ENCODE measurements at regions not wholly inside any gene's neighbourhood (a gene's known extent, or its start where the extent isn't known, plus 50 kb on each side); places are given as distances from the start of the nearest gene placed in this dataset.

GRCh38 chr7:45511721-45512597 lies 62.2 kb upstream of the ADCY1 start:
- WGBS (ENCODE audit: insufficient coverage, insufficient replicate concordance, low lambda C conversion rate, missing lambda C conversion rate), result 38% methylated on average over 7 of the region's 7 CpGs
- Histone ChIP-seq H3K9ac (ENCODE audit: control insufficient read depth, insufficient read depth, low read length) (no peak overlapping the region), H3K36me3 (ENCODE audit: control insufficient read depth in 2 of 2, insufficient read depth in 2 of 2, low read length in 1 of 2) (no peaks in the 10 kb centered on the region), H4K20me1 (ENCODE audit: control insufficient read depth, insufficient read depth) (no peaks in the 10 kb centered on the region), H3K4me3 (no peak overlapping the region), H3K9me3 (replicated peaks; ENCODE audit: control insufficient read depth, insufficient read depth, low read length) (no peaks in the 10 kb centered on the region; the same call in 2 of the 3 replicates), H3K27me3 (replicated peaks in 1 of 2; ENCODE audit: control insufficient read depth in 2 of 2, insufficient read depth in 2 of 2, low read length in 1 of 2) (no peaks in the 10 kb centered on the region), H3K4me1 (ENCODE audit: control insufficient read depth, insufficient read depth, low read length) (no peaks in the 10 kb centered on the region), H3K4me2 (ENCODE audit: control insufficient read depth, insufficient read depth) (no peak overlapping the region), H3K79me2 (ENCODE audit: control insufficient read depth, insufficient read depth, low read length) (no peaks in the 10 kb centered on the region), H2AFZ (ENCODE audit: control insufficient read depth, low read depth, low read length) (no peak overlapping the region), H3K27ac (ENCODE audit: control insufficient read depth, insufficient read depth) (no peak overlapping the region)
- DNase-seq (ENCODE audit: low read depth, low spot score), result no peak
- FAIRE-seq, result no peak
- ChIA-PET CTCF (no interaction called here), SMC1A (ENCODE audit: uncharacterized antibody, unreplicated experiment) (no interaction called here), POLR2A (no interaction called here), RAD21 (ENCODE audit: unreplicated experiment) (no interaction called here)
- in situ Hi-C loops (cut with MboI) (no loop called here), intact Hi-C loops (cut with micrococcal nuclease; ENCODE audit: unreplicated experiment) (no loop called here)
- TF ChIP-seq, protein P1, sequence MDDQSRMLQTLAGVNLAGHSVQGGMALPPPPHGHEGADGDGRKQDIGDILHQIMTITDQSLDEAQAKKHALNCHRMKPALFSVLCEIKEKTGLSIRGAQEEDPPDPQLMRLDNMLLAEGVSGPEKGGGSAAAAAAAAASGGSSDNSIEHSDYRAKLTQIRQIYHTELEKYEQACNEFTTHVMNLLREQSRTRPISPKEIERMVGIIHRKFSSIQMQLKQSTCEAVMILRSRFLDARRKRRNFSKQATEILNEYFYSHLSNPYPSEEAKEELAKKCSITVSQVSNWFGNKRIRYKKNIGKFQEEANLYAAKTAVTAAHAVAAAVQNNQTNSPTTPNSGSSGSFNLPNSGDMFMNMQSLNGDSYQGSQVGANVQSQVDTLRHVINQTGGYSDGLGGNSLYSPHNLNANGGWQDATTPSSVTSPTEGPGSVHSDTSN (IDR thresholded peaks at IDR 0.05; ENCODE audit: insufficient replicate concordance, low read depth, low read length), result no peak
- TF ChIP-seq RUNX3 (IDR thresholded peaks at IDR 0.05; ENCODE audit: low read length) (no peak), POLR2A (IDR thresholded peaks at IDR 0.05; ENCODE audit: low read depth, low read length) (no peak), SRF (IDR thresholded peaks at IDR 0.05; ENCODE audit: low read depth in 2 of 2, low read length in 2 of 2) (no peak), ZNF384 (IDR thresholded peaks at IDR 0.05; ENCODE audit: borderline replicate concordance, low read depth, low read length) (no peak), RAD51 (IDR thresholded peaks at IDR 0.05) (no peak), ATF2 (IDR thresholded peaks at IDR 0.05; ENCODE audit: low read length) (no peak)
- TF ChIP-seq, protein P2, sequence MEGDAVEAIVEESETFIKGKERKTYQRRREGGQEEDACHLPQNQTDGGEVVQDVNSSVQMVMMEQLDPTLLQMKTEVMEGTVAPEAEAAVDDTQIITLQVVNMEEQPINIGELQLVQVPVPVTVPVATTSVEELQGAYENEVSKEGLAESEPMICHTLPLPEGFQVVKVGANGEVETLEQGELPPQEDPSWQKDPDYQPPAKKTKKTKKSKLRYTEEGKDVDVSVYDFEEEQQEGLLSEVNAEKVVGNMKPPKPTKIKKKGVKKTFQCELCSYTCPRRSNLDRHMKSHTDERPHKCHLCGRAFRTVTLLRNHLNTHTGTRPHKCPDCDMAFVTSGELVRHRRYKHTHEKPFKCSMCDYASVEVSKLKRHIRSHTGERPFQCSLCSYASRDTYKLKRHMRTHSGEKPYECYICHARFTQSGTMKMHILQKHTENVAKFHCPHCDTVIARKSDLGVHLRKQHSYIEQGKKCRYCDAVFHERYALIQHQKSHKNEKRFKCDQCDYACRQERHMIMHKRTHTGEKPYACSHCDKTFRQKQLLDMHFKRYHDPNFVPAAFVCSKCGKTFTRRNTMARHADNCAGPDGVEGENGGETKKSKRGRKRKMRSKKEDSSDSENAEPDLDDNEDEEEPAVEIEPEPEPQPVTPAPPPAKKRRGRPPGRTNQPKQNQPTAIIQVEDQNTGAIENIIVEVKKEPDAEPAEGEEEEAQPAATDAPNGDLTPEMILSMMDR (IDR thresholded peaks at IDR 0.05 in 2 of 3, conservative IDR thresholded peaks at IDR 0.05 in 1 of 3; ENCODE audit: control insufficient read depth in 2 of 3, extremely low read depth in 1 of 3, insufficient read depth in 1 of 3, low read depth in 3 of 3, low read length in 3 of 3), result no peak
- ATAC-seq, result no peak
- BruUV-seq (replicated peaks), result no TSS peak

Data from GM12878 (cell line).